ENCODE measurements at regions not wholly inside any gene's neighbourhood (a gene's known extent, or its start where the extent isn't known, plus 50 kb on each side); places are given as distances from the start of the nearest gene placed in this dataset.

- no peak for TF ChIP-seq CTCF (IDR thresholded peaks at IDR 0.05; ENCODE audit: extremely low read depth, low read depth, low read length)
- Histone ChIP-seq H3K79me2 (ENCODE audit: insufficient read depth, low read length) (no peaks in the 10 kb centered on the region), H3K36me3 (ENCODE audit: insufficient read depth, low read length) (no peaks in the 10 kb centered on the region), H4K20me1 (ENCODE audit: insufficient read depth, low read length) (no peaks in the 10 kb centered on the region), H3K27ac (ENCODE audit: low read depth, low read length) (no peak overlapping the region), H2AFZ (ENCODE audit: low read length) (no peak overlapping the region), H3K9me3 (ENCODE audit: low read depth, low read length) (no peaks in the 10 kb centered on the region), H3K4me2 (ENCODE audit: insufficient read depth, low read length) (no peak overlapping the region), H3K4me1 (ENCODE audit: insufficient read depth, low read length) (no peaks in the 10 kb centered on the region), H3K27me3 (ENCODE audit: insufficient read depth, low read length) (no peaks in the 10 kb centered on the region), H3K4me3 (ENCODE audit: insufficient read depth, low read length) (no peak overlapping the region)
- no peak for DNase-seq (ENCODE audit: insufficient read length, low spot score, missing footprints)
These were observed 136.5 kb upstream of the MYL2 start for GRCh38 chr12:111056618-111057521.

GRCh38 chr12:111055181-111055880, 135.0 kb upstream of the MYL2 start:
- H2AFZ ChIP-seq (ENCODE audit: low read length): no peak overlapping the region

GRCh38 chr12:111048991-111049390, 128.6 kb upstream of the MYL2 start:
- TF ChIP-seq CTCF (IDR thresholded peaks at IDR 0.05; ENCODE audit: extremely low read depth, low read depth, low read length): no peak
- Histone ChIP-seq H3K27ac (ENCODE audit: low read depth, low read length) (no peak overlapping the region), H3K36me3 (ENCODE audit: insufficient read depth, low read length) (no peaks in the 10 kb centered on the region), H3K4me1 (ENCODE audit: insufficient read depth, low read length) (no peaks in the 10 kb centered on the region), H3K27me3 (ENCODE audit: insufficient read depth, low read length) (no peaks in the 10 kb centered on the region), H3K4me2 (ENCODE audit: insufficient read depth, low read length) (no peak overlapping the region), H2AFZ (ENCODE audit: low read length) (no peak overlapping the region), H3K9me3 (ENCODE audit: low read depth, low read length) (no peaks in the 10 kb centered on the region), H4K20me1 (ENCODE audit: insufficient read depth, low read length) (no peaks in the 10 kb centered on the region), H3K79me2 (ENCODE audit: insufficient read depth, low read length) (no peaks in the 10 kb centered on the region), H3K4me3 (ENCODE audit: insufficient read depth, low read length) (no peak overlapping the region)
- DNase-seq (ENCODE audit: insufficient read length, low spot score, missing footprints): no peak

More at GRCh38 chr12:111055181-111055880, 135.0 kb upstream of the MYL2 start:
- no peak overlapping the region for H3K27ac ChIP-seq (ENCODE audit: low read depth, low read length)
- H3K36me3 ChIP-seq (ENCODE audit: insufficient read depth, low read length): no peaks in the 10 kb centered on the region
- no peaks in the 10 kb centered on the region for H3K27me3 ChIP-seq (ENCODE audit: insufficient read depth, low read length)
- H4K20me1 ChIP-seq (ENCODE audit: insufficient read depth, low read length): no peaks in the 10 kb centered on the region
- no peaks in the 10 kb centered on the region for H3K9me3 ChIP-seq (ENCODE audit: low read depth, low read length)
- H3K79me2 ChIP-seq (ENCODE audit: insufficient read depth, low read length): no peaks in the 10 kb centered on the region
- no peak for DNase-seq (ENCODE audit: insufficient read length, low spot score, missing footprints)
- H3K4me3 ChIP-seq (ENCODE audit: insufficient read depth, low read length): no peak overlapping the region
- no peaks in the 10 kb centered on the region for H3K4me1 ChIP-seq (ENCODE audit: insufficient read depth, low read length)
- H3K4me2 ChIP-seq (ENCODE audit: insufficient read depth, low read length): no peak overlapping the region
- no peak for TF ChIP-seq CTCF (IDR thresholded peaks at IDR 0.05; ENCODE audit: extremely low read depth, low read depth, low read length)

- no peak for TF ChIP-seq CTCF (IDR thresholded peaks at IDR 0.05; ENCODE audit: extremely low read depth, low read depth, low read length)
- Histone ChIP-seq H4K20me1 (ENCODE audit: insufficient read depth, low read length) (no peaks in the 10 kb centered on the region), H3K9me3 (ENCODE audit: low read depth, low read length) (no peaks in the 10 kb centered on the region), H3K27ac (ENCODE audit: low read depth, low read length) (no peak overlapping the region), H3K4me2 (ENCODE audit: insufficient read depth, low read length) (no peak overlapping the region), H3K27me3 (ENCODE audit: insufficient read depth, low read length) (no peaks in the 10 kb centered on the region), H2AFZ (ENCODE audit: low read length) (no peak overlapping the region), H3K79me2 (ENCODE audit: insufficient read depth, low read length) (no peaks in the 10 kb centered on the region), H3K4me1 (ENCODE audit: insufficient read depth, low read length) (no peaks in the 10 kb centered on the region), H3K4me3 (ENCODE audit: insufficient read depth, low read length) (no peak overlapping the region), H3K36me3 (ENCODE audit: insufficient read depth, low read length) (no peaks in the 10 kb centered on the region)
- DNase-seq (ENCODE audit: insufficient read length, low spot score, missing footprints): no peak
These were observed 126.5 kb upstream of the MYL2 start for GRCh38 chr12:111046896-111047295.
